Endothelial cell of umbilical vein (primary cell): ENCODE measurements at regions not wholly inside any gene's neighbourhood (a gene's known extent, or its start where the extent isn't known, plus 50 kb on each side); places are given as distances from the start of the nearest gene placed in this dataset.

Source experiments
- EZH2 ChIP-seq: IDR thresholded peaks from 2 replicates; pipeline ENCODE4 v1.6.1; 2012; ENCODE audit warnings: borderline replicate concordance, low read depth, mild to moderate bottlenecking, moderate library complexity, low read length, inconsistent platforms; ENCODE audit not compliant: severe bottlenecking
- MAX ChIP-seq: IDR thresholded peaks from 2 replicates; pipeline ENCODE4 v1.6.1; 2011; ENCODE audit not compliant: insufficient read depth, insufficient read length
- POLR2AphosphoS5 ChIP-seq: IDR thresholded peaks from 2 replicates; pipeline ENCODE4 v1.6.1; 2012; ENCODE audit warnings: low read depth, mild to moderate bottlenecking, control low read depth, low read length, moderate library complexity; ENCODE audit not compliant: insufficient read depth
- TF ChIP-seq, protein P1 (sequence below), 2 donors: IDR thresholded peaks; 1 replicate in 1 of 2; 2 replicates in 1 of 2; pipeline ENCODE4 v1.5.1; 2011; ENCODE audit warnings: low read length in 2 of 2, mild to moderate bottlenecking in 2 of 2, moderate library complexity in 2 of 2, control low read depth in 1 of 2, inconsistent platforms in 1 of 2, low read depth in 1 of 2; ENCODE audit not compliant: insufficient read depth in 1 of 2; ENCODE audit errors: extremely low read depth in 1 of 2

- TF ChIP-seq EZH2 (no peak), MAX (no peak), POLR2AphosphoS5 (peak; percentile 69)
- TF ChIP-seq, protein P1, sequence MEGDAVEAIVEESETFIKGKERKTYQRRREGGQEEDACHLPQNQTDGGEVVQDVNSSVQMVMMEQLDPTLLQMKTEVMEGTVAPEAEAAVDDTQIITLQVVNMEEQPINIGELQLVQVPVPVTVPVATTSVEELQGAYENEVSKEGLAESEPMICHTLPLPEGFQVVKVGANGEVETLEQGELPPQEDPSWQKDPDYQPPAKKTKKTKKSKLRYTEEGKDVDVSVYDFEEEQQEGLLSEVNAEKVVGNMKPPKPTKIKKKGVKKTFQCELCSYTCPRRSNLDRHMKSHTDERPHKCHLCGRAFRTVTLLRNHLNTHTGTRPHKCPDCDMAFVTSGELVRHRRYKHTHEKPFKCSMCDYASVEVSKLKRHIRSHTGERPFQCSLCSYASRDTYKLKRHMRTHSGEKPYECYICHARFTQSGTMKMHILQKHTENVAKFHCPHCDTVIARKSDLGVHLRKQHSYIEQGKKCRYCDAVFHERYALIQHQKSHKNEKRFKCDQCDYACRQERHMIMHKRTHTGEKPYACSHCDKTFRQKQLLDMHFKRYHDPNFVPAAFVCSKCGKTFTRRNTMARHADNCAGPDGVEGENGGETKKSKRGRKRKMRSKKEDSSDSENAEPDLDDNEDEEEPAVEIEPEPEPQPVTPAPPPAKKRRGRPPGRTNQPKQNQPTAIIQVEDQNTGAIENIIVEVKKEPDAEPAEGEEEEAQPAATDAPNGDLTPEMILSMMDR (IDR thresholded peaks at IDR 0.05; ENCODE audit: extremely low read depth in 1 of 2, insufficient read depth in 1 of 2, low read depth in 1 of 2, low read length in 2 of 2), result peak in 1 of 2 donors; percentile 14
These were observed 95.8 kb downstream of the ATXN3L start for GRCh38 chrX:13223868-13224567.
